OCI-LY3 (cell line): ENCODE measurements at regions not wholly inside any gene's neighbourhood (a gene's known extent, or its start where the extent isn't known, plus 50 kb on each side); places are given as distances from the start of the nearest gene placed in this dataset.
A peak's percentile ranks its signal among the peaks of the same experiment; 100 is the strongest.

Experiments used
- H2AFZ ChIP-seq: fragments of 200-600, 300-600 bp; shearing (Covaris generic); 2 replicates; pipeline ENCODE4 v1.6.0; 2014; ENCODE audit warnings: antibody characterized with exemption, low read depth, low read length
- H3K27ac ChIP-seq: fragments of 200-600, 300-600 bp; sonication (generic); 2 replicates; pipeline ENCODE4 v1.5.1; 2014; ENCODE audit warnings: mild to moderate bottlenecking, low read length, moderate library complexity, mixed read lengths
- H3K27me3 ChIP-seq: fragments of 200-600, 300-600 bp; sonication (generic); 2 replicates; pipeline ENCODE4 v1.6.1; 2014; ENCODE audit warnings: low read depth, low read length, mixed read lengths
- H3K36me3 ChIP-seq: fragments of 200-600, 300-600 bp; sonication (generic); replicated peaks from 2 replicates; pipeline ENCODE3; 2014; ENCODE audit warnings: low read depth, low read length, mixed read lengths
- H3K4me1 ChIP-seq: fragments of 300-600, 200-600 bp; sonication (generic); 2 replicates; pipeline ENCODE4 v1.6.1; 2014; ENCODE audit warnings: low read length, mixed read lengths
- H3K4me2 ChIP-seq: fragments of 200-600, 300-600 bp; sonication (generic); 2 replicates; pipeline ENCODE4 v1.6.1; 2014; ENCODE audit warnings: low read length, mixed read lengths
- H3K4me3 ChIP-seq: fragments of 300-600, 200-600 bp; sonication (generic); 2 replicates; pipeline ENCODE4 v1.5.1; 2014; ENCODE audit warnings: antibody characterized with exemption, mild to moderate bottlenecking, low read length, moderate library complexity
- H3K79me2 ChIP-seq: fragments of 300-600, 200-600 bp; shearing (Covaris generic); 2 replicates; pipeline ENCODE4 v1.6.1; 2014; ENCODE audit warnings: mild to moderate bottlenecking, low read length, mixed read lengths
- H3K9ac ChIP-seq: fragments of 300-600, 200-600 bp; shearing (Covaris generic); 2 replicates; pipeline ENCODE4 v1.6.0; 2014; ENCODE audit warnings: mild to moderate bottlenecking, low read length, moderate library complexity
- H3K9me3 ChIP-seq: fragments of 200-600, 300-600 bp; shearing (Covaris generic); 2 replicates; pipeline ENCODE4 v1.6.1; 2014; ENCODE audit warnings: low read length, mixed read lengths; ENCODE audit not compliant: insufficient read depth
- H4K20me1 ChIP-seq: fragments of 200-600, 300-600 bp; sonication (generic); 2 replicates; pipeline ENCODE4 v1.6.1; 2016; ENCODE audit warnings: low read length, mixed read lengths; ENCODE audit not compliant: insufficient read depth
- EZH2phosphoT487 ChIP-seq: fragments of 200-600 bp; shearing (Covaris generic); IDR thresholded peaks from 2 replicates; pipeline ENCODE4 v1.6.1; 2018; ENCODE audit warnings: antibody characterized with exemption, mixed run types, low read depth
- TF ChIP-seq, protein P1 (sequence below): fragments of 200-600, 300-600 bp; sonication (generic); IDR thresholded peaks from 2 replicates; pipeline ENCODE4 v1.5.1; 2014; ENCODE audit warnings: antibody characterized with exemption, low read length, low read depth

DNA sequence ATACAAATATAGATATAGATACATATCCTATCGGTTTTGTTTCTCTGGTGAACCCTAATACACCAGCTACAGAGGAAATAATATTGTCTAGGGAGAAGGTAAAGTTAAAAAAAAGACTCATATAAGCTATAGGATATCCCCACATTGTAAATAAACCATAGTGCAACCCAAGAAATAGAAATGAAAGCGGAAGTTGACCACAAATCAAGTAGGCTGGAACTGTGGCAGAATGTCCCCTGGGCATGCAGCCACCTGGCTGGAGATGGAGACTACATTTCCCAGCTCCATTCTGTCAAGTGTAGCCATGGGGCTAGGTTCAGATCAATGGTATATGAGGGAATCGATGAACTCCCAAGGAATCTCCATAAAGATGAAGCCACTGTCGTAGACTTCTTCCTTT is 70.1 kb upstream of the RPS6KA2 start:
- no peak overlapping the region for H3K4me3 ChIP-seq
- H3K36me3 ChIP-seq, result no peaks in the 10 kb centered on the region
- H3K79me2 ChIP-seq, result no peaks in the 10 kb centered on the region
- H3K4me1 ChIP-seq, result peaks cover 9% of the 10 kb centered on the region; the same call in 1 of the 2 replicates
- H3K9me3 ChIP-seq, result no peaks in the 10 kb centered on the region
- H3K27ac ChIP-seq, result no peak overlapping the region
- H3K4me2 ChIP-seq, result 0 out of 2 replicates have a peak overlapping the region, but pooled peaks have one; percentile 7
- no peak overlapping the region for H3K9ac ChIP-seq
- H3K27me3 ChIP-seq, result peaks cover 19% of the 10 kb centered on the region; the same call in 1 of the 2 replicates
- H4K20me1 ChIP-seq, result no peaks in the 10 kb centered on the region
- TF ChIP-seq, protein P1, sequence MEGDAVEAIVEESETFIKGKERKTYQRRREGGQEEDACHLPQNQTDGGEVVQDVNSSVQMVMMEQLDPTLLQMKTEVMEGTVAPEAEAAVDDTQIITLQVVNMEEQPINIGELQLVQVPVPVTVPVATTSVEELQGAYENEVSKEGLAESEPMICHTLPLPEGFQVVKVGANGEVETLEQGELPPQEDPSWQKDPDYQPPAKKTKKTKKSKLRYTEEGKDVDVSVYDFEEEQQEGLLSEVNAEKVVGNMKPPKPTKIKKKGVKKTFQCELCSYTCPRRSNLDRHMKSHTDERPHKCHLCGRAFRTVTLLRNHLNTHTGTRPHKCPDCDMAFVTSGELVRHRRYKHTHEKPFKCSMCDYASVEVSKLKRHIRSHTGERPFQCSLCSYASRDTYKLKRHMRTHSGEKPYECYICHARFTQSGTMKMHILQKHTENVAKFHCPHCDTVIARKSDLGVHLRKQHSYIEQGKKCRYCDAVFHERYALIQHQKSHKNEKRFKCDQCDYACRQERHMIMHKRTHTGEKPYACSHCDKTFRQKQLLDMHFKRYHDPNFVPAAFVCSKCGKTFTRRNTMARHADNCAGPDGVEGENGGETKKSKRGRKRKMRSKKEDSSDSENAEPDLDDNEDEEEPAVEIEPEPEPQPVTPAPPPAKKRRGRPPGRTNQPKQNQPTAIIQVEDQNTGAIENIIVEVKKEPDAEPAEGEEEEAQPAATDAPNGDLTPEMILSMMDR, result no peak
- TF ChIP-seq EZH2phosphoT487, result no peak
- H2AFZ ChIP-seq, result no peak overlapping the region

DNA sequence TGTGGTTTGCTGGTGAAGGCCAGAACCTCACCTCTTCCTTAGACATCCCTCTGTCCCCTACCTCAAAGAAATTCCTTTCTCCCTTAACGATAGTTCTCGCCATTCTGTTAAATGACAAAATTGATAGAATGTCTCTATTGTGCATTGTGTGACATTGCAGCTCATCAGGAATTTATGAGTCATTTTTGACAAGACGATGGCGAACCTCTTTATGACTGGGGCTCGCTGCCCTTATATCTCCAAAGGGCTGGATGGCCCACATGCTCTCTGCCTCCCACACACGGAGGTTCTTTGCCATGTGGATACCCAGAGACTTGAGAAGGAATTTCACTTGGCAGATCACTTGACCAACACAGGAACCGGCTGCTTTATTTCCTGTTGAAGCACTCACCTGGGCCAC is 66.8 kb upstream of the RPS6KA2 start:
- no peak overlapping the region for H3K27ac ChIP-seq
- no peak overlapping the region for H2AFZ ChIP-seq
- no peaks in the 10 kb centered on the region for H3K9me3 ChIP-seq
- peaks cover 7% of the 10 kb centered on the region; the same call in 1 of the 2 replicates for H3K27me3 ChIP-seq
- no peaks in the 10 kb centered on the region for H3K79me2 ChIP-seq
- H3K9ac ChIP-seq, result no peak overlapping the region
- TF ChIP-seq, protein P1, result no peak
- no peak for TF ChIP-seq EZH2phosphoT487
- no peak overlapping the region for H3K4me2 ChIP-seq
- H3K4me1 ChIP-seq, result peaks cover 9% of the 10 kb centered on the region; the same call in 1 of the 2 replicates
- no peaks in the 10 kb centered on the region for H3K36me3 ChIP-seq
- no peaks in the 10 kb centered on the region for H4K20me1 ChIP-seq
- no peak overlapping the region for H3K4me3 ChIP-seq

- Histone ChIP-seq H3K27ac (no peak overlapping the region), H3K4me1 (peaks cover 9% of the 10 kb centered on the region; the same call in 1 of the 2 replicates), H3K9me3 (no peaks in the 10 kb centered on the region), H2AFZ (no peak overlapping the region), H3K36me3 (no peaks in the 10 kb centered on the region), H3K27me3 (0 out of 2 replicates have a peak, but pooled peaks cover 3% of the 10 kb centered on the region), H4K20me1 (no peaks in the 10 kb centered on the region), H3K4me3 (no peak overlapping the region), H3K4me2 (no peak overlapping the region), H3K9ac (no peak overlapping the region), H3K79me2 (no peaks in the 10 kb centered on the region)
- TF ChIP-seq, protein P1, result no peak
- TF ChIP-seq EZH2phosphoT487, result no peak
Measured at GRCh38 chr6:166692723-166693302, 65.8 kb upstream of the RPS6KA2 start.

DNA sequence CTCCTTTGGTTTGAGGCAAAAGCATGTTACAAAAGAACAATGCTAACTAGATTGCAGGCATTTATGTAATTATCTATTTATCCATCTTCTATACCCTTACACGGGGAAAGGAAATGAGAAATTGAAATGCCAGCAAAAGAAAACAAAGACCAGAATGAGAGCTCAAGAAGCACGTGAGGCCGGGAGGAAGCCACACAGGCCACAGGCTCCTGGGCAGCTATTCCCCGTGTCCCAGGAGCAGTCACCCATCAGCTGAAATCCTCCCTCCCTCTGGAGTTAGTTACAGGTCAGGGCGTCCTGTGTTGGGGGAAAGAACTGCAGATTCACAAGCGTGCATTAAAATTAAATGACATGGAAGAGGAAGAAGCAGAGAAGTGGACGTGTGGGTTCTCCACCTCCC is 64.7 kb upstream of the RPS6KA2 start:
- Histone ChIP-seq H3K4me1 (peaks cover 2% of the 10 kb centered on the region; the same call in 1 of the 2 replicates), H3K4me2 (no peak overlapping the region)

More for the DNA sequence above, 64.7 kb upstream of the RPS6KA2 start:
- H3K4me3 ChIP-seq, result no peak overlapping the region
- H3K36me3 ChIP-seq, result no peaks in the 10 kb centered on the region
- H4K20me1 ChIP-seq, result no peaks in the 10 kb centered on the region
- no peak overlapping the region for H3K27ac ChIP-seq
- no peaks in the 10 kb centered on the region for H3K9me3 ChIP-seq
- TF ChIP-seq EZH2phosphoT487, result no peak
- TF ChIP-seq, protein P1, result no peak
- H3K9ac ChIP-seq, result no peak overlapping the region
- H3K79me2 ChIP-seq, result no peaks in the 10 kb centered on the region
- H3K27me3 ChIP-seq, result 0 out of 2 replicates have a peak, but pooled peaks cover 3% of the 10 kb centered on the region
- no peak overlapping the region for H2AFZ ChIP-seq
